Panc1 (cell line): ENCODE measurements at regions not wholly inside any gene's neighbourhood (a gene's known extent, or its start where the extent isn't known, plus 50 kb on each side); places are given as distances from the start of the nearest gene placed in this dataset.

ENCODE experiments used
- ATAC-seq: fragments of 200-7000 bp; cut with Tn5 transposase; 2 replicates; pipeline ENCODE4 v1.9.1; 2020; ENCODE audit warnings: mild to moderate bottlenecking, moderate library complexity
- BruUV-seq: library from RNA; stranded (reverse); fragments of 400-500 nt; replicated peaks from 2 replicates; lab custom pipeline; 2021; lab: Mats Ljungman, UMichigan
- CTCF ChIA-PET: fragments of 300-600 bp; sonication (Branson Sonifier 250); formaldehyde crosslinking; loops from one replicate; lab custom pipeline; 2022; ENCODE audit warnings: antibody characterized with exemption; lab: Charles Lee
- POLR2A ChIA-PET: fragments of 300-600 bp; sonication (Branson Sonifier 250); formaldehyde crosslinking; loops from one replicate; lab custom pipeline; 2022; ENCODE audit warnings: antibody characterized with exemption; lab: Charles Lee
- DNase-seq: peaks from one replicate; pipeline ENCODE4 v3.0.0-alpha.2; 2010; ENCODE audit warnings: low read depth, low spot score
- H3K27ac ChIP-seq: 2 replicates; pipeline ENCODE4 v1.5.1; 2011; ENCODE audit warnings: mild to moderate bottlenecking, low read length, inconsistent platforms
- H3K27me3 ChIP-seq: fragments of 200-500 bp; sonication (Bioruptor generic); 2 replicates; pipeline ENCODE4 v1.6.0; 2014; ENCODE audit warnings: low read length, inconsistent platforms; ENCODE audit not compliant: control insufficient read depth, insufficient read depth
- H3K36me3 ChIP-seq: fragments of 200-500 bp; sonication (Bioruptor generic); 2 replicates; pipeline ENCODE4 v1.5.1; 2014; ENCODE audit warnings: inconsistent platforms, mild to moderate bottlenecking, low read length, moderate library complexity; ENCODE audit not compliant: control insufficient read depth, insufficient read depth
- H3K4me1 ChIP-seq: 2 replicates; pipeline ENCODE4 v1.5.1; 2011; ENCODE audit warnings: inconsistent platforms, mild to moderate bottlenecking, low read length, moderate library complexity; ENCODE audit not compliant: control insufficient read depth, insufficient read depth
- H3K4me3 ChIP-seq, 2 experiments: 2 replicates each; pipeline ENCODE4 v1.5.1; 2011 to 2012; ENCODE audit warnings: low read depth in 2 of 2, low read length in 2 of 2, mild to moderate bottlenecking in 2 of 2, inconsistent platforms in 1 of 2, moderate library complexity in 1 of 2
- H3K9me3 ChIP-seq: fragments of 200-500 bp; sonication (Bioruptor generic); 2 replicates; pipeline ENCODE4 v1.5.1; 2014; ENCODE audit warnings: low read depth, mild to moderate bottlenecking, inconsistent platforms, low read length, moderate library complexity; ENCODE audit not compliant: control insufficient read depth, insufficient read depth
- CTCF ChIP-seq: fragments of 450-650 bp; IDR thresholded peaks from 2 replicates; pipeline ENCODE4 v1.5.1; 2017; ENCODE audit warnings: mild to moderate bottlenecking
- POLR2AphosphoS5 ChIP-seq: IDR thresholded peaks from 2 replicates; pipeline ENCODE4 v1.6.1; 2012; ENCODE audit warnings: mild to moderate bottlenecking, low read depth, low read length, moderate library complexity
- REST ChIP-seq, 2 experiments: IDR thresholded peaks; 2 replicates each; pipeline ENCODE4 v1.6.1; 2011 to 2012; ENCODE audit warnings: low read depth in 2 of 2, control low read depth in 1 of 2, low read length in 1 of 2, mild to moderate bottlenecking in 1 of 2, moderate library complexity in 1 of 2; ENCODE audit not compliant: insufficient read depth in 1 of 2
- SIN3A ChIP-seq: IDR thresholded peaks from 2 replicates; pipeline ENCODE4 v1.6.1; 2012; ENCODE audit warnings: low read depth, mild to moderate bottlenecking, low read length, moderate library complexity, borderline replicate concordance; ENCODE audit not compliant: insufficient read depth
- TCF7L2 ChIP-seq: IDR thresholded peaks from 2 replicates; pipeline ENCODE4 v1.6.1; 2011; ENCODE audit warnings: mild to moderate bottlenecking, low read depth, low read length, inconsistent platforms
- in situ Hi-C: cut with HindIII; loops from 2 replicates; pipeline ENCODE4 v1.10.0; 2016; ENCODE audit warnings: low sequenced_read_pairs, low pct_unique_long_range_greater_than_20kb
- intact Hi-C: fragments of 100-400 bp; cut with micrococcal nuclease; formaldehyde crosslinking; loops from one replicate; pipeline ENCODE4 v1.10.0; 2022; ENCODE audit not compliant: unreplicated experiment

GRCh38 chr7:115674467-115675024 is 356.0 kb downstream of the TFEC start:
- no TSS peak for BruUV-seq
- H3K9me3 ChIP-seq = no peaks in the 10 kb centered on the region
- CTCF ChIA-PET = no interaction called here
- no peaks in the 10 kb centered on the region for H3K27me3 ChIP-seq
- ATAC-seq (no peak), DNase-seq (no peak)
- no peaks in the 10 kb centered on the region for H3K36me3 ChIP-seq
- H3K4me1 ChIP-seq = peaks cover 3% of the 10 kb centered on the region; the same call in 1 of the 2 replicates
- no peak overlapping the region for H3K27ac ChIP-seq
- H3K4me3 ChIP-seq = no peak overlapping the region
- POLR2A ChIA-PET = no interaction called here
- in situ Hi-C loops (no loop called here), intact Hi-C loops (loop anchor here (5.0 to 10.0 kb wide), 2 partner anchors 320 to 1592 kb away; no protein-coding TSS in a partner anchor)
- TF ChIP-seq POLR2AphosphoS5 = no peak
- no peak for TF ChIP-seq SIN3A

DNA sequence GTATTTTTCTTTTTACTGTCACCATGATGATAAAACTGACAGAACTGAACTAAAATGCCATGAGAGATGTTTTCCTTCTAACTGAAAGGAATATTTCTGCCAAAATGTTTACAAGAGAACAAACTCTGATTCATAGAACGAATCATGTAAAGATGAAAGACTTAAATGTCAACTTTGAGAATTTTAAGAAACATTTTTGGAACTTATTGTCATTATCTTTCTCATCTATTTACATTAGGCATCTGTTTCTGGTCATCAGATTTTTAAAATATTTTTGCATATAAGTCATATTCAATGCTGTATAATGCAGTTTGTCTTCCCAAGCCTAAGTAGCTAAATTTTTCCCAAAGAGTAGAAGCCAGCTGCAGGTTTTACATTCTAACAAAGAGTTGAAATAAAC is 358.5 kb downstream of the TFEC start:
- DNase-seq (no peak), ATAC-seq (no peak)
- intact Hi-C loops (loop anchor here (10.0 kb wide), 1 partner anchor 317 kb away; no protein-coding TSS in a partner anchor), in situ Hi-C loops (no loop called here)
- BruUV-seq = no TSS peak
- TF ChIP-seq REST (IDR thresholded peaks at IDR 0.05; ENCODE audit: insufficient read depth in 1 of 2, low read depth in 2 of 2, low read length in 1 of 2) = no peak
- no peak for TF ChIP-seq POLR2AphosphoS5
- TF ChIP-seq CTCF = no peak
- no peak for TF ChIP-seq TCF7L2
- no peak for TF ChIP-seq SIN3A
- H3K36me3 ChIP-seq = no peaks in the 10 kb centered on the region
- peaks cover 3% of the 10 kb centered on the region; the same call in 1 of the 2 replicates for H3K4me1 ChIP-seq
- no peak overlapping the region for H3K4me3 ChIP-seq
- H3K27ac ChIP-seq = no peak overlapping the region
- H3K9me3 ChIP-seq = no peaks in the 10 kb centered on the region
- CTCF ChIA-PET = no interaction called here
- POLR2A ChIA-PET = no interaction called here
- H3K27me3 ChIP-seq = no peaks in the 10 kb centered on the region

- CTCF ChIA-PET = no interaction called here
- ATAC-seq = no peak
- TF ChIP-seq SIN3A = no peak
- no peaks in the 10 kb centered on the region for H3K9me3 ChIP-seq
- no peaks in the 10 kb centered on the region for H3K36me3 ChIP-seq
- H3K4me1 ChIP-seq = no peaks in the 10 kb centered on the region
- no peak for DNase-seq
- H3K4me3 ChIP-seq = no peak overlapping the region
- intact Hi-C loops = no loop called here
- H3K27ac ChIP-seq = no peak overlapping the region
- in situ Hi-C loops = no loop called here
- POLR2A ChIA-PET = no interaction called here
- BruUV-seq = no TSS peak
- no peaks in the 10 kb centered on the region for H3K27me3 ChIP-seq
These were observed 367.9 kb downstream of the TFEC start for GRCh38 chr7:115662676-115663075.
